PC-3 (cell line): ENCODE measurements at regions not wholly inside any gene's neighbourhood (a gene's known extent, or its start where the extent isn't known, plus 50 kb on each side); places are given as distances from the start of the nearest gene placed in this dataset.
A peak's percentile ranks its signal among the peaks of the same experiment; 100 is the strongest.

Experiments
- ATAC-seq: fragments of 200-7000 bp; cut with Tn5 transposase; 2 replicates; pipeline ENCODE4 v1.9.1; 2020; ENCODE audit warnings: mild to moderate bottlenecking, moderate library complexity
- BruUV-seq: library from RNA; stranded (reverse); fragments of 400-500 nt; replicated peaks from 2 replicates; lab custom pipeline; 2021; lab: Mats Ljungman, UMichigan
- CTCF ChIA-PET: fragments of 300-600 bp; sonication (Branson Sonifier 250); formaldehyde crosslinking; loops from one replicate; lab custom pipeline; 2022; ENCODE audit warnings: antibody characterized with exemption; lab: Charles Lee
- POLR2A ChIA-PET: fragments of 300-600 bp; sonication (Branson Sonifier 250); formaldehyde crosslinking; loops from one replicate; lab custom pipeline; 2022; ENCODE audit warnings: antibody characterized with exemption; ENCODE audit not compliant: unreplicated experiment; lab: Charles Lee
- DNase-seq: peaks from one replicate; pipeline ENCODE4 v3.0.0-alpha.2; 2015
- H2AFZ ChIP-seq: fragments of 300-600 bp; sonication (generic); 2 replicates; pipeline ENCODE4 v1.6.0; 2016; ENCODE audit warnings: antibody characterized with exemption, low read length
- H3F3A ChIP-seq: fragments of 300-600 bp; sonication (generic); one replicate; pipeline ENCODE4 v1.6.0; 2017; ENCODE audit warnings: antibody characterized with exemption, low read length, control low read depth, mild to moderate bottlenecking; ENCODE audit not compliant: unreplicated experiment
- H3K27ac ChIP-seq: fragments of 300-600 bp; sonication (generic); 2 replicates; pipeline ENCODE4 v1.5.1; 2016; ENCODE audit warnings: mild to moderate bottlenecking, low read length
- H3K27me3 ChIP-seq: fragments of 300-600 bp; sonication (generic); 2 replicates; pipeline ENCODE4 v1.6.1; 2016; ENCODE audit warnings: low read length, mixed read lengths
- H3K36me3 ChIP-seq: fragments of 300-600 bp; sonication (generic); 2 replicates; pipeline ENCODE4 v1.6.1; 2016; ENCODE audit warnings: low read depth, mixed run types, low read length, mixed read lengths
- H3K4me1 ChIP-seq: fragments of 300-600 bp; sonication (generic); 2 replicates; pipeline ENCODE4 v1.5.1; 2016; ENCODE audit warnings: low read length; ENCODE audit not compliant: insufficient read depth
- H3K4me2 ChIP-seq: fragments of 300-600 bp; sonication (generic); 2 replicates; pipeline ENCODE4 v1.6.0; 2016; ENCODE audit warnings: low read length
- H3K4me3 ChIP-seq: fragments of 300-600 bp; sonication (generic); 2 replicates; pipeline ENCODE4 v1.5.1; 2016; ENCODE audit warnings: mild to moderate bottlenecking, low read length, mixed read lengths
- H3K79me2 ChIP-seq: fragments of 300-600 bp; sonication (generic); 2 replicates; pipeline ENCODE4 v1.6.1; 2017; ENCODE audit warnings: low read length, mixed read lengths
- H3K9ac ChIP-seq: fragments of 300-600 bp; sonication (generic); 2 replicates; pipeline ENCODE4 v1.6.0; 2016; ENCODE audit warnings: mild to moderate bottlenecking, low read length
- H3K9me2 ChIP-seq: fragments of 300-600 bp; sonication (generic); replicated peaks from 2 replicates; pipeline ENCODE4 v1.6.1; 2016; ENCODE audit warnings: mixed run types, low read length, mixed read lengths
- H3K9me3 ChIP-seq: fragments of 300-600 bp; sonication (generic); 2 replicates; pipeline ENCODE4 v1.6.1; 2016; ENCODE audit warnings: low read length, mixed read lengths
- H4K20me1 ChIP-seq: fragments of 300-600 bp; sonication (generic); 2 replicates; pipeline ENCODE4 v1.6.1; 2016; ENCODE audit warnings: low read length, mixed read lengths
- EZH2 ChIP-seq: fragments of 300-600 bp; sonication (generic); IDR thresholded peaks from one replicate; pipeline ENCODE4 v1.6.1; 2017; ENCODE audit warnings: antibody characterized with exemption, mild to moderate bottlenecking, low read length; ENCODE audit not compliant: unreplicated experiment
- EZH2phosphoT487 ChIP-seq: fragments of 300-600 bp; sonication (generic); IDR thresholded peaks from 2 replicates; pipeline ENCODE4 v1.6.1; 2018; ENCODE audit warnings: mild to moderate bottlenecking, antibody characterized with exemption, low read length, borderline replicate concordance
- intact Hi-C: fragments of 100-400 bp; cut with micrococcal nuclease; formaldehyde crosslinking; loops from 2 replicates; pipeline ENCODE4 v1.9.0; 2023
- TF ChIP-seq, protein P1 (sequence below): fragments of 300-600 bp; sonication (generic); conservative IDR thresholded peaks from 2 replicates; pipeline ENCODE4 v1.5.1; 2017; ENCODE audit warnings: antibody characterized with exemption, low read depth, mild to moderate bottlenecking, low read length

- Histone ChIP-seq H2AFZ (no peak overlapping the region), H3K79me2 (no peaks in the 10 kb centered on the region), H3F3A (no peaks in the 10 kb centered on the region), H3K9me3 (no peaks in the 10 kb centered on the region), H3K9me2 (no peaks in the 10 kb centered on the region), H3K4me2 (no peak overlapping the region), H3K27me3 (peaks cover 10% of the 10 kb centered on the region; the same call in 1 of the 2 replicates), H4K20me1 (no peaks in the 10 kb centered on the region), H3K4me1 (no peaks in the 10 kb centered on the region), H3K36me3 (no peaks in the 10 kb centered on the region), H3K4me3 (no peak overlapping the region), H3K9ac (no peak overlapping the region), H3K27ac (no peak overlapping the region)
- intact Hi-C loops = no loop called here
- no peak for ATAC-seq
- POLR2A ChIA-PET = interaction anchor here (0.6 kb wide), 1 partner anchor 83 kb away, joined by 6 read pairs; no protein-coding TSS in a partner anchor
- no TSS peak for BruUV-seq
- no peak for DNase-seq
- TF ChIP-seq, protein P1, sequence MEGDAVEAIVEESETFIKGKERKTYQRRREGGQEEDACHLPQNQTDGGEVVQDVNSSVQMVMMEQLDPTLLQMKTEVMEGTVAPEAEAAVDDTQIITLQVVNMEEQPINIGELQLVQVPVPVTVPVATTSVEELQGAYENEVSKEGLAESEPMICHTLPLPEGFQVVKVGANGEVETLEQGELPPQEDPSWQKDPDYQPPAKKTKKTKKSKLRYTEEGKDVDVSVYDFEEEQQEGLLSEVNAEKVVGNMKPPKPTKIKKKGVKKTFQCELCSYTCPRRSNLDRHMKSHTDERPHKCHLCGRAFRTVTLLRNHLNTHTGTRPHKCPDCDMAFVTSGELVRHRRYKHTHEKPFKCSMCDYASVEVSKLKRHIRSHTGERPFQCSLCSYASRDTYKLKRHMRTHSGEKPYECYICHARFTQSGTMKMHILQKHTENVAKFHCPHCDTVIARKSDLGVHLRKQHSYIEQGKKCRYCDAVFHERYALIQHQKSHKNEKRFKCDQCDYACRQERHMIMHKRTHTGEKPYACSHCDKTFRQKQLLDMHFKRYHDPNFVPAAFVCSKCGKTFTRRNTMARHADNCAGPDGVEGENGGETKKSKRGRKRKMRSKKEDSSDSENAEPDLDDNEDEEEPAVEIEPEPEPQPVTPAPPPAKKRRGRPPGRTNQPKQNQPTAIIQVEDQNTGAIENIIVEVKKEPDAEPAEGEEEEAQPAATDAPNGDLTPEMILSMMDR = no peak
- TF ChIP-seq EZH2 (no peak), EZH2phosphoT487 (no peak)
- CTCF ChIA-PET = no interaction called here
These were observed 191.9 kb upstream of the PUM3 start for GRCh38 chr9:3035579-3036332.

DNA sequence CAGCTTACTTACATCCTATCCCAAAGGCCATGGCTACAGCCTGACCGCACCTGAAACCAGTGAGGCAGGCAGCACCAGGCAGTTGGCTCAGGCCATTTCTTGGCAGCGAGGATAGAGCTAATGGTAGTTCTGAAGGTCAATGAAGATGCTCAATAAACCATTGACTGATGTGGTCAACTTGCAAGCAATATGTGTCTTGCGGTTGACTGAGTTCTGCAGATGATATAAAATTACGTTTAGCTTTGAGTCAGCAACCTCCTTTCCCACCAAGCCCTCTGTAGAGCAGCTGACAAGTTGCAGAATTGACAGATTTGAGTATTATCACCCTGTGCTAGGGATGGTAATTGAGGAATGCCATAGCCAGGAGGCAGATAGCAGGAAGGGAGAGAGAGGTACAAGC lies 189.0 kb upstream of the PUM3 start:
- TF ChIP-seq, protein P1 = no peak
- TF ChIP-seq EZH2 = no peak
- no peak for TF ChIP-seq EZH2phosphoT487
- Histone ChIP-seq H3K4me2 (no peak overlapping the region), H3K4me3 (no peak overlapping the region), H3K36me3 (no peaks in the 10 kb centered on the region), H3K79me2 (no peaks in the 10 kb centered on the region), H3F3A (no peaks in the 10 kb centered on the region), H3K27me3 (peaks cover 15% of the 10 kb centered on the region; the same call in 1 of the 2 replicates), H3K9me3 (no peaks in the 10 kb centered on the region), H3K27ac (no peak overlapping the region), H3K9ac (no peak overlapping the region), H4K20me1 (no peaks in the 10 kb centered on the region), H3K9me2 (no peaks in the 10 kb centered on the region), H3K4me1 (no peaks in the 10 kb centered on the region), H2AFZ (no peak overlapping the region)
- intact Hi-C loops = no loop called here
- ChIA-PET POLR2A (no interaction called here), CTCF (no interaction called here)
- BruUV-seq = no TSS peak
- DNase-seq = no peak
- ATAC-seq = no peak

GRCh38 chr9:3028535-3028934 lies 184.6 kb upstream of the PUM3 start:
- ChIA-PET POLR2A (no interaction called here), CTCF (no interaction called here)
- intact Hi-C loops = no loop called here
- Histone ChIP-seq H4K20me1 (no peaks in the 10 kb centered on the region), H3K9me2 (no peaks in the 10 kb centered on the region), H3K4me3 (no peak overlapping the region), H3K27me3 (peaks cover 32% of the 10 kb centered on the region; the same call in 1 of the 2 replicates), H3F3A (no peaks in the 10 kb centered on the region), H3K4me2 (no peak overlapping the region), H3K36me3 (no peaks in the 10 kb centered on the region), H3K79me2 (no peaks in the 10 kb centered on the region), H3K27ac (no peak overlapping the region), H2AFZ (no peak overlapping the region), H3K9me3 (no peaks in the 10 kb centered on the region), H3K9ac (no peak overlapping the region), H3K4me1 (no peaks in the 10 kb centered on the region)
- BruUV-seq = no TSS peak
- ATAC-seq = no peak
- TF ChIP-seq, protein P1 = no peak
- TF ChIP-seq EZH2phosphoT487 (no peak), EZH2 (no peak)
- peak; percentile 3 for DNase-seq
